Astrocyte (in vitro differentiated cells and primary cell): ENCODE measurements at regions not wholly inside any gene's neighbourhood (a gene's known extent, or its start where the extent isn't known, plus 50 kb on each side); places are given as distances from the start of the nearest gene placed in this dataset.

Experiments used
- DNase-seq: peaks from one replicate; pipeline ENCODE4 v3.0.0-alpha.2; 2010; ENCODE audit warnings: low read depth
- FAIRE-seq: peaks from 2 replicates; lab custom pipeline; 2011; peaks lifted over from hg19 to GRCh38; lab: Jason Lieb, UNC
- H2AFZ ChIP-seq: 2 replicates; pipeline ENCODE4 v1.6.0; 2012; ENCODE audit warnings: low read depth, low read length, inconsistent platforms
- H3K27ac ChIP-seq: 2 replicates; pipeline ENCODE4 v1.5.1; 2011; ENCODE audit warnings: low read depth, low read length, inconsistent platforms
- H3K27me3 ChIP-seq: 2 replicates; pipeline ENCODE4 v1.6.0; 2011; ENCODE audit warnings: low read length, inconsistent platforms; ENCODE audit not compliant: insufficient read depth
- H3K36me3 ChIP-seq: 2 replicates; pipeline ENCODE4 v1.5.1; 2011; ENCODE audit warnings: low read length, inconsistent platforms; ENCODE audit not compliant: insufficient read depth
- H3K4me1 ChIP-seq: 2 replicates; pipeline ENCODE4 v1.5.1; 2011; ENCODE audit warnings: low read length, inconsistent platforms; ENCODE audit not compliant: insufficient read depth
- H3K4me2 ChIP-seq: 2 replicates; pipeline ENCODE4 v1.6.0; 2012; ENCODE audit warnings: low read length, inconsistent platforms
- H3K4me3 ChIP-seq: 2 replicates; pipeline ENCODE4 v1.5.1; 2011; ENCODE audit warnings: low read depth, mild to moderate bottlenecking, low read length, inconsistent platforms; ENCODE audit not compliant: insufficient read depth
- H3K79me2 ChIP-seq: 2 replicates; pipeline ENCODE4 v1.6.0; 2012; ENCODE audit warnings: mild to moderate bottlenecking, low read length, inconsistent platforms; ENCODE audit not compliant: insufficient read depth
- H3K9ac ChIP-seq: 2 replicates; pipeline ENCODE4 v1.6.0; 2012; ENCODE audit warnings: mild to moderate bottlenecking, low read length, inconsistent platforms
- H3K9me3 ChIP-seq: 2 replicates; pipeline ENCODE4 v1.5.1; 2012; ENCODE audit warnings: low read depth, mild to moderate bottlenecking, low read length, inconsistent platforms; ENCODE audit not compliant: insufficient read depth
- H4K20me1 ChIP-seq: 2 replicates; pipeline ENCODE4 v1.6.0; 2012; ENCODE audit warnings: low read length, inconsistent platforms; ENCODE audit not compliant: insufficient read depth
- H3K27ac Mint-ChIP-seq: one replicate; pipeline ENCODE4 v1.8.0; 2021; ENCODE audit warnings: mild to moderate bottlenecking, mixed read lengths; ENCODE audit not compliant: unreplicated experiment
- H3K27me3 Mint-ChIP-seq: one replicate; pipeline ENCODE4 v1.8.0; 2021; ENCODE audit warnings: low read depth, mixed read lengths; ENCODE audit not compliant: unreplicated experiment
- H3K36me3 Mint-ChIP-seq: one replicate; pipeline ENCODE4 v1.8.0; 2021; ENCODE audit warnings: low read depth, mixed read lengths; ENCODE audit not compliant: unreplicated experiment
- H3K4me1 Mint-ChIP-seq: one replicate; pipeline ENCODE4 v1.8.0; 2021; ENCODE audit warnings: low read depth, mixed read lengths; ENCODE audit not compliant: unreplicated experiment
- H3K4me3 Mint-ChIP-seq: one replicate; pipeline ENCODE4 v1.8.0; 2021; ENCODE audit warnings: mild to moderate bottlenecking, moderate library complexity, mixed read lengths; ENCODE audit not compliant: unreplicated experiment
- H3K9me3 Mint-ChIP-seq: one replicate; pipeline ENCODE4 v1.8.0; 2021; ENCODE audit warnings: mild to moderate bottlenecking, mixed read lengths; ENCODE audit not compliant: unreplicated experiment
- EZH2 ChIP-seq: IDR thresholded peaks from 2 replicates; pipeline ENCODE4 v1.6.1; 2012; ENCODE audit warnings: mild to moderate bottlenecking, low read length, inconsistent platforms; ENCODE audit not compliant: insufficient read depth
- TF ChIP-seq, protein P1 (sequence below): IDR thresholded peaks from 2 replicates; pipeline ENCODE4 v1.5.1; 2011; ENCODE audit warnings: low read depth, mild to moderate bottlenecking, inconsistent platforms, low read length, moderate library complexity; ENCODE audit not compliant: insufficient read depth

DNA sequence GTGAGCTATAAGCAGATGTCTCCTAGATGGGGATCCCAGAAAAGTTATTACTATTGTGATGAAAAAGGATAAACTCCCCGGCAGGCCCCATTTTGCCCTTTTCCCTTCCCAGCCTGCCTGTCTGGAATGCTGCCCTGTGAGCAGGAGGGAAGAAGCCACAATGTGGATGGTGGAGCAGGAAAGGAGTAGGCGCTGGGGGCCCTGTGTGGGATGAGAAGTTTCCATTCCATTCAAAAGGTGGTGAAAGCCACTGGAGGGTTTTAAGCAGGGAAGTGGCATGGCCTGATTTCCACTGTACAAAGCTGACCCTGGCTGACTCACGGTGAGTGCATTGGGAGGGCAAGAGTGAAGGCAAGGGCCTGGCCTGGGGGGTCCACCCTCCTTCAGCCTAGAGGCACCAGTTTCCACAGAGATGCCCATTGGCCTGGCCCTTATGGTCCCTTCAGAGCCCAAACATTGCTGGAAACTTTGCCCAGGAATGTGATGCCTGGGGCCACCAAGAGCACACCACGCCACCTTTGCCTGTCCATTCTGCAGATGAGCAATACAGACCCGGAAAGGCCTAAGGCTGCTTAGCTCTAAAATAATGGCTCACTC is 206.9 kb downstream of the RPLP1 start:
- Histone ChIP-seq H3K27me3 (peaks cover 18% of the 10 kb centered on the region), H2AFZ (no peak overlapping the region), H3K79me2 (no peaks in the 10 kb centered on the region), H3K4me1 (no peaks in the 10 kb centered on the region), H3K36me3 (no peaks in the 10 kb centered on the region), H3K9me3 (no peaks in the 10 kb centered on the region), H3K27ac (no peak overlapping the region), H3K4me3 (no peak overlapping the region), H3K4me2 (no peak overlapping the region), H3K9ac (no peak overlapping the region), H4K20me1 (no peaks in the 10 kb centered on the region)
- Mint-ChIP-seq H3K9me3 (peaks cover 13% of the 10 kb centered on the region), H3K4me3 (no peak overlapping the region), H3K36me3 (no peaks in the 10 kb centered on the region), H3K27me3 (peaks cover 23% of the 10 kb centered on the region), H3K27ac (no peak overlapping the region), H3K4me1 (no peaks in the 10 kb centered on the region)
- FAIRE-seq (no peak), DNase-seq (no peak)
- TF ChIP-seq, protein P1, sequence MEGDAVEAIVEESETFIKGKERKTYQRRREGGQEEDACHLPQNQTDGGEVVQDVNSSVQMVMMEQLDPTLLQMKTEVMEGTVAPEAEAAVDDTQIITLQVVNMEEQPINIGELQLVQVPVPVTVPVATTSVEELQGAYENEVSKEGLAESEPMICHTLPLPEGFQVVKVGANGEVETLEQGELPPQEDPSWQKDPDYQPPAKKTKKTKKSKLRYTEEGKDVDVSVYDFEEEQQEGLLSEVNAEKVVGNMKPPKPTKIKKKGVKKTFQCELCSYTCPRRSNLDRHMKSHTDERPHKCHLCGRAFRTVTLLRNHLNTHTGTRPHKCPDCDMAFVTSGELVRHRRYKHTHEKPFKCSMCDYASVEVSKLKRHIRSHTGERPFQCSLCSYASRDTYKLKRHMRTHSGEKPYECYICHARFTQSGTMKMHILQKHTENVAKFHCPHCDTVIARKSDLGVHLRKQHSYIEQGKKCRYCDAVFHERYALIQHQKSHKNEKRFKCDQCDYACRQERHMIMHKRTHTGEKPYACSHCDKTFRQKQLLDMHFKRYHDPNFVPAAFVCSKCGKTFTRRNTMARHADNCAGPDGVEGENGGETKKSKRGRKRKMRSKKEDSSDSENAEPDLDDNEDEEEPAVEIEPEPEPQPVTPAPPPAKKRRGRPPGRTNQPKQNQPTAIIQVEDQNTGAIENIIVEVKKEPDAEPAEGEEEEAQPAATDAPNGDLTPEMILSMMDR, result no peak
- no peak for TF ChIP-seq EZH2

DNA sequence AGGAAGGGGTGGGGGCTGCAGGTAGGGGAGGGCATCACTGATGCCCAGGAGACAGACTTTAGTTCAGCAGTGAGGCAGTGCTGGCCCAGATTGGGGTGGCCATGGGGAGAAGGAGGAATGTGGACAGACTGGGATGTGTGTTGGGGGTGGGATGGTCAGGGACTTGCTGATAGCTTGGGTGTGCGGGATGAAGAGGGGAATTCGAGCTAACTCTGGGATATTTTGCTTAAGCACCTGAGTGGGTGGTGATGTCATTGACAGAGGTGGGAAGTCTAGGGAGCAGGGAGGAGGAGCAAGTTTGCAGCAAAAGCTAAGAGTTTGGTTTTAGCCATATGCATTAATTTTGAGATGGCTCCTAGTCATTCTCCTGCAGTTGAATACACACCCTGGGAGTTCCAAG is 207.5 kb downstream of the RPLP1 start:
- Histone ChIP-seq H3K9me3 (no peaks in the 10 kb centered on the region), H3K4me3 (no peak overlapping the region), H3K79me2 (no peaks in the 10 kb centered on the region), H3K4me2 (no peak overlapping the region), H3K36me3 (no peaks in the 10 kb centered on the region), H3K4me1 (no peaks in the 10 kb centered on the region), H3K9ac (no peak overlapping the region), H4K20me1 (no peaks in the 10 kb centered on the region), H2AFZ (no peak overlapping the region), H3K27ac (no peak overlapping the region), H3K27me3 (peaks cover 18% of the 10 kb centered on the region)
- H3K4me1 Mint-ChIP-seq, result no peaks in the 10 kb centered on the region
- H3K36me3 Mint-ChIP-seq, result no peaks in the 10 kb centered on the region
- no peak overlapping the region for H3K4me3 Mint-ChIP-seq
- FAIRE-seq, result no peak
- H3K9me3 Mint-ChIP-seq, result peaks cover 13% of the 10 kb centered on the region
- DNase-seq, result no peak
- no peak overlapping the region for H3K27ac Mint-ChIP-seq
- H3K27me3 Mint-ChIP-seq, result peaks cover 23% of the 10 kb centered on the region
- TF ChIP-seq, protein P1, result no peak
- no peak for TF ChIP-seq EZH2

DNA sequence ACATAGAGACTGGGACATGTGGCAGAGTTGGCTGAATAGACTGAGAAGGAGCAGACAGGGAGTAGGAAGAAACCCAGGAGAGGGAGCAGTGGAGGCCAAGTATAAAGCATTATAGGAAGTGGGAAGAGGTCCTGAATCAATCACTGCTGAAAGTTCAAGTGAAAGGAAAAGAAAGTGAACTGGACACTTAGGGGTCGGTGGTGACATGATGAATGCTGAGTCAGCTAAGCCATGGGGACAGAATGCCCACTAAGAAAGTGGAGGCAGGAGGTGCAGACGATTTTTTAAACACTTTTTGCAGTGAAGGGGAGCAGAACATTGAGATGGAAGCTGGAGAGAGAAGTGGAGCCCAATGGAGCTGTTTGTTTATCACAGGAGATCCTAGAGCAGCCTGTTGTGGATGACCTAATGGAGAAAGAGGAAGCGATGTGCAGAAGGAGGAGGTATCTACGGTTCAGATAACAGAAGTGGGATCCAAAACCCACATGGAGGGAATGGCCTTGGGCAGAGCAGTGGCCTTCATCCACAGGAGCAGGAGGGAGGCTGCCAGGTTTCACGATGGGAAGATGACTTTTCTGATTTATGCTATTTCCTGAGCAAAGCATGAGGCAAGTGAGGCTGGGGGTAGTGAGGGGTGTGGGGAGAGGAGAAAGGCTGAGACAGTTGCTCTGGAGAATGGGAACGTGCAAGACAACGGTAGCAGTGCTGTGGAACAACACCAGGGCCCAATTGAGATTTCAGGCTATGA is 208.2 kb downstream of the RPLP1 start:
- Histone ChIP-seq H3K36me3 (no peaks in the 10 kb centered on the region), H3K4me2 (no peak overlapping the region), H3K27ac (no peak overlapping the region), H3K4me1 (no peaks in the 10 kb centered on the region), H3K9me3 (no peaks in the 10 kb centered on the region), H3K4me3 (no peak overlapping the region), H3K9ac (no peak overlapping the region), H4K20me1 (no peaks in the 10 kb centered on the region), H3K27me3 (peaks cover 20% of the 10 kb centered on the region), H3K79me2 (no peaks in the 10 kb centered on the region), H2AFZ (no peak overlapping the region)
- Mint-ChIP-seq H3K36me3 (no peaks in the 10 kb centered on the region), H3K27me3 (peaks cover 23% of the 10 kb centered on the region), H3K4me3 (no peak overlapping the region), H3K27ac (no peak overlapping the region), H3K9me3 (peaks cover 13% of the 10 kb centered on the region), H3K4me1 (no peaks in the 10 kb centered on the region)
- FAIRE-seq (no peak), DNase-seq (no peak)
- TF ChIP-seq EZH2, result no peak
- TF ChIP-seq, protein P1, result no peak
